HT-29 (cell line): ENCODE measurements at regions not wholly inside any gene's neighbourhood (a gene's known extent, or its start where the extent isn't known, plus 50 kb on each side); places are given as distances from the start of the nearest gene placed in this dataset.

ENCODE experiments used
- DNase-seq: peaks from one replicate; pipeline ENCODE4 v3.0.0-alpha.2; 2015; ENCODE audit warnings: low spot score

- no peak for DNase-seq
Observed at GRCh38 chr9:87085073-87085472, 137.8 kb upstream of the GAS1 start.

GRCh38 chr9:87085521-87085920 is 138.2 kb upstream of the GAS1 start:
- no peak for DNase-seq

GRCh38 chr9:87086221-87086818 is 139.0 kb upstream of the GAS1 start:
- DNase-seq, result no peak

- no peak for DNase-seq
Observed at GRCh38 chr9:87087197-87087596, 139.9 kb upstream of the GAS1 start.

- DNase-seq, result no peak
Observed at GRCh38 chr9:87088192-87088591, 140.9 kb upstream of the GAS1 start.

- DNase-seq, result no peak
Observed at GRCh38 chr9:87088621-87089365, 141.5 kb upstream of the GAS1 start.

- DNase-seq, result no peak
Observed at GRCh38 chr9:87089506-87089905, 142.2 kb upstream of the GAS1 start.

- DNase-seq, result no peak
Observed at GRCh38 chr9:87089929-87090328, 142.6 kb upstream of the GAS1 start.

GRCh38 chr9:87093777-87094176 is 146.5 kb upstream of the GAS1 start:
- no peak for DNase-seq

GRCh38 chr9:87095951-87096350 is 148.6 kb upstream of the GAS1 start:
- no peak for DNase-seq

GRCh38 chr9:87096506-87096905 is 149.2 kb upstream of the GAS1 start:
- DNase-seq, result no peak

- no peak for DNase-seq
Observed at GRCh38 chr9:87097238-87097637, 149.9 kb upstream of the GAS1 start.

- no peak for DNase-seq
Observed at GRCh38 chr9:87099407-87099806, 152.1 kb upstream of the GAS1 start.

- DNase-seq, result no peak
Observed at GRCh38 chr9:87100001-87100400, 152.7 kb upstream of the GAS1 start.

- no peak for DNase-seq
Observed at GRCh38 chr9:87102126-87102525, 154.8 kb upstream of the GAS1 start.

- peak; percentile 17 for DNase-seq
Observed at GRCh38 chr9:87107072-87107471, 159.8 kb upstream of the GAS1 start.

- no peak for DNase-seq
Observed at GRCh38 chr9:87108661-87109060, 161.4 kb upstream of the GAS1 start.

GRCh38 chr9:87109231-87109631 is 161.9 kb upstream of the GAS1 start:
- no peak for DNase-seq

GRCh38 chr9:87109851-87110250 is 162.5 kb upstream of the GAS1 start:
- no peak for DNase-seq

- DNase-seq, result no peak
Observed at GRCh38 chr9:87111010-87111409, 163.7 kb upstream of the GAS1 start.

- DNase-seq, result no peak
Observed at GRCh38 chr9:87112656-87113055, 165.3 kb upstream of the GAS1 start.

GRCh38 chr9:87113874-87114273 is 166.6 kb upstream of the GAS1 start:
- peak; percentile 11 for DNase-seq

- DNase-seq, result no peak
Observed at GRCh38 chr9:87115785-87116184, 168.5 kb upstream of the GAS1 start.

GRCh38 chr9:87116492-87116891 is 169.2 kb upstream of the GAS1 start:
- no peak for DNase-seq
